GM23248 (cell line): ENCODE measurements at regions not wholly inside any gene's neighbourhood (a gene's known extent, or its start where the extent isn't known, plus 50 kb on each side); places are given as distances from the start of the nearest gene placed in this dataset.
A peak's percentile ranks its signal among the peaks of the same experiment; 100 is the strongest.

Experiments used
- DNase-seq: peaks from one replicate; pipeline ENCODE4 v3.0.0-alpha.2; 2015
- H2AFZ ChIP-seq: fragments of 200-600 bp; sonication (generic); 2 replicates; pipeline ENCODE4 v1.6.1; 2016; ENCODE audit warnings: antibody characterized with exemption
- H3F3A ChIP-seq: fragments of 200-600 bp; sonication (generic); 2 replicates; pipeline ENCODE4 v1.6.1; 2016; ENCODE audit warnings: mild to moderate bottlenecking, antibody characterized with exemption, mixed run types; ENCODE audit not compliant: insufficient read depth
- H3K27ac ChIP-seq: fragments of 200-600 bp; sonication (generic); 2 replicates; pipeline ENCODE4 v1.5.1; 2016; ENCODE audit warnings: mild to moderate bottlenecking
- H3K27me3 ChIP-seq: fragments of 200-600 bp; sonication (generic); replicated peaks from 2 replicates; pipeline ENCODE4 v1.6.1; 2016; ENCODE audit warnings: mild to moderate bottlenecking; ENCODE audit not compliant: insufficient read depth
- H3K36me3 ChIP-seq: fragments of 200-600 bp; sonication (generic); 2 replicates; pipeline ENCODE4 v1.6.1; 2016; ENCODE audit warnings: low read depth, mild to moderate bottlenecking
- H3K4me1 ChIP-seq: fragments of 200-600 bp; sonication (generic); 2 replicates; pipeline ENCODE4 v1.6.1; 2016; ENCODE audit warnings: mild to moderate bottlenecking; ENCODE audit not compliant: insufficient read depth
- H3K4me2 ChIP-seq: fragments of 200-600 bp; sonication (generic); one replicate; pipeline ENCODE4 v1.6.1; 2016; ENCODE audit warnings: mild to moderate bottlenecking; ENCODE audit not compliant: unreplicated experiment
- H3K4me3 ChIP-seq: fragments of 200-600 bp; sonication (generic); 2 replicates; pipeline ENCODE4 v1.5.1; 2016; ENCODE audit warnings: mild to moderate bottlenecking
- H3K79me2 ChIP-seq: fragments of 200-600 bp; sonication (generic); 2 replicates; pipeline ENCODE4 v1.6.1; 2016; ENCODE audit warnings: mild to moderate bottlenecking; ENCODE audit not compliant: insufficient read depth
- H3K9ac ChIP-seq: fragments of 200-600 bp; sonication (generic); 2 replicates; pipeline ENCODE4 v1.6.1; 2016; ENCODE audit warnings: mild to moderate bottlenecking
- H3K9me2 ChIP-seq: fragments of 200-600 bp; sonication (generic); 2 replicates; pipeline ENCODE4 v1.6.1; 2016; ENCODE audit warnings: mixed run types, mild to moderate bottlenecking, moderate library complexity; ENCODE audit not compliant: insufficient read depth
- H3K9me3 ChIP-seq: fragments of 200-600 bp; sonication (generic); one replicate; pipeline ENCODE4 v1.6.1; 2017; ENCODE audit warnings: low read depth
- H4K20me1 ChIP-seq: fragments of 200-600 bp; sonication (generic); 2 replicates; pipeline ENCODE4 v1.6.0; 2016; ENCODE audit not compliant: insufficient read depth
- EZH2 ChIP-seq: fragments of 200-600 bp; sonication (generic); IDR thresholded peaks from 2 replicates; pipeline ENCODE4 v1.6.1; 2018; ENCODE audit warnings: antibody characterized with exemption, mild to moderate bottlenecking; ENCODE audit not compliant: insufficient read depth, poor library complexity, severe bottlenecking
- EZH2phosphoT487 ChIP-seq: fragments of 200-600 bp; sonication (generic); IDR thresholded peaks from 2 replicates; pipeline ENCODE4 v1.6.1; 2018; ENCODE audit warnings: antibody characterized with exemption, moderate library complexity, mild to moderate bottlenecking, low read depth; ENCODE audit not compliant: insufficient read depth
- WGBS, 2 experiments: methylation state at CpG; one replicate each; pipeline ENCODE4 v1.1.6; 2015 to 2017; ENCODE audit warnings: low lambda C conversion rate in 2 of 2, low coverage in 1 of 2; ENCODE audit errors: missing lambda C conversion rate in 2 of 2; 5-methylcytosine and 5-hydroxymethylcytosine counted together
- in situ Hi-C: fragments of 300-500 bp; cut with MboI; formaldehyde crosslinking; loops from 2 replicates; pipeline ENCODE4 v1.15.0; 2020

- H2AFZ ChIP-seq: no peak overlapping the region
- H3F3A ChIP-seq: no peaks in the 10 kb centered on the region
- H4K20me1 ChIP-seq: no peaks in the 10 kb centered on the region
- H3K4me3 ChIP-seq: no peak overlapping the region
- no peak overlapping the region for H3K9ac ChIP-seq
- no peaks in the 10 kb centered on the region for H3K27me3 ChIP-seq
- no peak overlapping the region for H3K27ac ChIP-seq
- H3K4me2 ChIP-seq: no peak overlapping the region
- peak; percentile 20 for DNase-seq
- no peaks in the 10 kb centered on the region for H3K79me2 ChIP-seq
- in situ Hi-C loops: no loop called here
- H3K36me3 ChIP-seq: no peaks in the 10 kb centered on the region
- H3K9me2 ChIP-seq: no peaks in the 10 kb centered on the region
- no peaks in the 10 kb centered on the region for H3K9me3 ChIP-seq
- TF ChIP-seq EZH2: no peak
- TF ChIP-seq EZH2phosphoT487: no peak
- 40 to 51% methylated on average over 8 of the region's 8 CpGs for WGBS, 2 experiments
- H3K4me1 ChIP-seq: peaks cover 25% of the 10 kb centered on the region
Observed at GRCh38 chr5:125043781-125044391, 297.4 kb upstream of the ZNF608 start.

DNA sequence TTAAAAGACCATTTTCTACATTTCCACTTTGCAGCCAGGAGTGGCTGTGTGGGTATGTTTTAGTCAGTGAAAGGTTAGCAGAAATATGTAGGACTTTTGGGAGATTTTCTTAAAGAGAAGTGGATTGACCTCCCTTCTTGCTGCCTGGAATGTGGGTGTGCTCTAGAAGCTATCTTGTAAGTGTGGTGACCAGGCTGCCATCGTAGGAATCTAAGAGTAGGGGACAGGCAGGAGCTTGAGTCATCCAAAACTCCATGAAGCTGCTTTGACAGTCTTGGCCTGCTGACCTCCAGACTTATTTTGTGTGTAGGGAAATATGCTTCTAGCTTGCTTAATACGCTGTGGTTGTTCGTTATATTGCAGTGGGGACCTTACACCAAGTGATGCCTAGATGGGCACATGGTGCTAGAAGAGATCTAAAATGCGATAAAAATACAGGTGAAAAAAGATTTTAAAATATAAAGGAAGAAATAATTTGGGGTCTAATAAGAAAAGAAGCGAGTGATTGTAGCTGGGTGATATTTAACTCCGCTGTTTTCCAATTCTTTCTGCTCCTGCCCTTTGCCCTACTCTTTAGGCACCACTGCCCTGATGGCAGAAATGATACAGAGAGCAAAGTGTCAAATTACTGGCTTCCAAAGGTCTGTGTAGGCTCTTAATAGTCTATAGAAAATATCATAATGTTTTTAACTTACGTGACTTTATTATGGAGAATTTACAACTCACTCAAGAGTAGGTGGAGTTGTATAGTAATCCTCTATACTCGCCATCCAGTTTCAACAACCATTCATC lies 298.2 kb upstream of the ZNF608 start:
- Histone ChIP-seq H3K27ac (no peak overlapping the region), H3K79me2 (no peaks in the 10 kb centered on the region), H3K9me2 (no peaks in the 10 kb centered on the region), H3K9ac (no peak overlapping the region), H3F3A (no peaks in the 10 kb centered on the region), H3K4me2 (no peak overlapping the region), H3K4me3 (no peak overlapping the region), H4K20me1 (no peaks in the 10 kb centered on the region), H3K27me3 (no peaks in the 10 kb centered on the region), H3K36me3 (no peaks in the 10 kb centered on the region), H3K9me3 (no peaks in the 10 kb centered on the region), H2AFZ (no peak overlapping the region), H3K4me1 (peaks cover 25% of the 10 kb centered on the region)
- peak; percentile 6 for DNase-seq
- no peak for TF ChIP-seq EZH2
- no peak for TF ChIP-seq EZH2phosphoT487
- in situ Hi-C loops: no loop called here
- 96 to 97% methylated on average over 8 of the region's 8 CpGs for WGBS, 2 experiments

GRCh38 chr5:125045646-125046045 lies 299.2 kb upstream of the ZNF608 start:
- no peak for TF ChIP-seq EZH2phosphoT487
- no peak for TF ChIP-seq EZH2
- DNase-seq: no peak
- H3K9ac ChIP-seq: no peak overlapping the region
- H3K27me3 ChIP-seq: no peaks in the 10 kb centered on the region
- H3K79me2 ChIP-seq: no peaks in the 10 kb centered on the region
- H3K4me1 ChIP-seq: peaks cover 25% of the 10 kb centered on the region
- H3K4me3 ChIP-seq: no peak overlapping the region
- no peak overlapping the region for H3K4me2 ChIP-seq
- H2AFZ ChIP-seq: no peak overlapping the region
- 68 to 75% methylated on average over 3 of the region's 3 CpGs for WGBS, 2 experiments
- H4K20me1 ChIP-seq: no peaks in the 10 kb centered on the region
- in situ Hi-C loops: no loop called here
- H3K9me2 ChIP-seq: no peaks in the 10 kb centered on the region
- no peaks in the 10 kb centered on the region for H3F3A ChIP-seq
- H3K36me3 ChIP-seq: no peaks in the 10 kb centered on the region
- H3K27ac ChIP-seq: no peak overlapping the region
- no peaks in the 10 kb centered on the region for H3K9me3 ChIP-seq

DNA sequence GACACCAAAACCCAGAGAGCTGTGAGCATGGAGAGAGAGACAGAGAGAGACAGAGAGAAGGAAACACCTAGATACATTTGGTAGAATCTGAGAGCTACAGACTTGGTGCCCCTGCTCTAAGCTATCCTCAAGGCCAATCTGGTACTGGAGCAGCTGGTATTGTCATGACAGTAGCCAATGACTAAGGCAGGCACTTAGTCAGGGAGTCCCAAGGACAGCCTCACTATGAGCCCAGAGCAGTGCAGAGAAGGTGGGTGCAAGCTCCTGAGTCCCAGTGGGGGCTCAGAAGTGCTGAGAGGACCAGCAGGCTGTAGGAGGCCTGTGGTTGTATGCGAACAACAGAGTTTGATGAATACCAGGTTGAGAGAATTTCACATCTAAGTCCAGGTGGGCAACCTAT lies 300.4 kb upstream of the ZNF608 start:
- no peaks in the 10 kb centered on the region for H3F3A ChIP-seq
- WGBS, 2 experiments: 100% methylated on average over 1 of the region's 1 CpG
- no peaks in the 10 kb centered on the region for H3K79me2 ChIP-seq
- no peaks in the 10 kb centered on the region for H3K9me3 ChIP-seq
- no peak overlapping the region for H3K27ac ChIP-seq
- no peak overlapping the region for H3K9ac ChIP-seq
- H3K9me2 ChIP-seq: no peaks in the 10 kb centered on the region
- TF ChIP-seq EZH2 (no peak), EZH2phosphoT487 (no peak)
- no peak overlapping the region for H3K4me2 ChIP-seq
- no peaks in the 10 kb centered on the region for H3K27me3 ChIP-seq
- DNase-seq: no peak
- no peak overlapping the region for H3K4me3 ChIP-seq
- H2AFZ ChIP-seq: no peak overlapping the region
- H4K20me1 ChIP-seq: no peaks in the 10 kb centered on the region
- H3K4me1 ChIP-seq: peaks cover 23% of the 10 kb centered on the region
- in situ Hi-C loops: no loop called here
- no peaks in the 10 kb centered on the region for H3K36me3 ChIP-seq
